OCI-LY3 (cell line): ENCODE measurements at regions not wholly inside any gene's neighbourhood (a gene's known extent, or its start where the extent isn't known, plus 50 kb on each side); places are given as distances from the start of the nearest gene placed in this dataset.

Experiments
- CTCF ChIP-seq: fragments of 200-600, 300-600 bp; sonication (generic); IDR thresholded peaks from 2 replicates; pipeline ENCODE4 v1.5.1; 2014; ENCODE audit warnings: antibody characterized with exemption, low read length, low read depth
- EZH2phosphoT487 ChIP-seq: fragments of 200-600 bp; shearing (Covaris generic); IDR thresholded peaks from 2 replicates; pipeline ENCODE4 v1.6.1; 2018; ENCODE audit warnings: antibody characterized with exemption, mixed run types, low read depth

GRCh38 chr10:111885919-111886318 is 297.6 kb downstream of the GPAM start:
- TF ChIP-seq EZH2phosphoT487 = no peak
- no peak for TF ChIP-seq CTCF
